ENCODE measurements at regions not wholly inside any gene's neighbourhood (a gene's known extent, or its start where the extent isn't known, plus 50 kb on each side); places are given as distances from the start of the nearest gene placed in this dataset.

- Histone ChIP-seq H3K27me3 (replicated peaks in 1 of 4; ENCODE audit: control extremely low read depth in 1 of 4, control insufficient read depth in 3 of 4, insufficient read depth in 4 of 4, low read length in 3 of 4) (no peaks in the 10 kb centered on the region), H3K9ac (ENCODE audit: low read length) (no peak overlapping the region), H3K9me3 (ENCODE audit: control extremely low read depth in 1 of 3, control insufficient read depth in 2 of 3, insufficient read depth in 1 of 3, low read length in 2 of 3) (peaks cover 3 to 5% (median 3%) of the 10 kb centered on the region in 3 donors), H3K4me3 (ENCODE audit: control extremely low read depth in 1 of 5, extremely low read depth in 1 of 5, insufficient read depth in 1 of 5, low read depth in 2 of 5, low read length in 4 of 5) (no peak overlapping the region), H3K79me2 (ENCODE audit: control insufficient read depth, insufficient read depth, low read length) (no peaks in the 10 kb centered on the region), H3K27ac (ENCODE audit: low read length in 2 of 2) (no peak overlapping the region), H4K20me1 (ENCODE audit: control insufficient read depth, insufficient read depth, low read length, poor library complexity, severe bottlenecking) (no peaks in the 10 kb centered on the region), H3K4me1 (ENCODE audit: control insufficient read depth in 2 of 2, insufficient read depth in 2 of 2, low read length in 2 of 2) (no peaks in the 10 kb centered on the region), H3K36me3 (replicated peaks in 1 of 2; ENCODE audit: control extremely low read depth in 1 of 2, control insufficient read depth in 1 of 2, extremely low read depth in 1 of 2, insufficient read depth in 2 of 2, low read length in 1 of 2) (no peaks in the 10 kb centered on the region), H3K4me2 (replicated peaks; ENCODE audit: low read depth, low read length, poor library complexity, severe bottlenecking) (no peak overlapping the region), H2AFZ (ENCODE audit: insufficient read depth, low read depth, low read length, poor library complexity, severe bottlenecking) (no peak overlapping the region)
- H3K27me3 Mint-ChIP-seq, result no peaks in the 10 kb centered on the region
- no peak overlapping the region for H3K4me3 Mint-ChIP-seq
- no peaks in the 10 kb centered on the region for H3K4me1 Mint-ChIP-seq
- CTCF ChIA-PET, result no interaction called here
- TF ChIP-seq CTCF (IDR thresholded peaks at IDR 0.05), result no peak
- H3K27ac Mint-ChIP-seq, result no peak overlapping the region
- POLR2A ChIA-PET, result no interaction called here
- H3K9me3 Mint-ChIP-seq (ENCODE audit: insufficient read depth), result peaks cover 2% of the 10 kb centered on the region
- ATAC-seq (ENCODE audit: low read depth), result no peak
- intact Hi-C loops (cut with micrococcal nuclease), result no loop called here
- DNase-seq, result no peak
These were observed 1057.8 kb upstream of the CDH2 start for GRCh38 chr18:29234751-29235150.

GRCh38 chr18:29226213-29226612 lies 1049.3 kb upstream of the CDH2 start:
- no peaks in the 10 kb centered on the region for H4K20me1 ChIP-seq (ENCODE audit: control insufficient read depth, insufficient read depth, low read length, poor library complexity, severe bottlenecking)
- Mint-ChIP-seq H3K4me1 (no peaks in the 10 kb centered on the region), H3K27me3 (no peaks in the 10 kb centered on the region), H3K4me3 (no peak overlapping the region), H3K27ac (no peak overlapping the region), H3K9me3 (ENCODE audit: insufficient read depth) (peaks cover 11% of the 10 kb centered on the region)
- no peaks in the 10 kb centered on the region for H3K4me1 ChIP-seq (ENCODE audit: control insufficient read depth in 2 of 2, insufficient read depth in 2 of 2, low read length in 2 of 2)
- H2AFZ ChIP-seq (ENCODE audit: insufficient read depth, low read depth, low read length, poor library complexity, severe bottlenecking), result no peak overlapping the region
- H3K9ac ChIP-seq (ENCODE audit: low read length), result no peak overlapping the region
- H3K79me2 ChIP-seq (ENCODE audit: control insufficient read depth, insufficient read depth, low read length), result no peaks in the 10 kb centered on the region
- intact Hi-C loops (cut with micrococcal nuclease), result no loop called here
- TF ChIP-seq EZH2 (IDR thresholded peaks at IDR 0.05; ENCODE audit: borderline replicate concordance, insufficient read depth, low read depth, low read length, poor library complexity, severe bottlenecking), result no peak
- TF ChIP-seq CTCF (IDR thresholded peaks at IDR 0.05), result no peak
- H3K4me3 ChIP-seq (ENCODE audit: control extremely low read depth in 1 of 5, extremely low read depth in 1 of 5, insufficient read depth in 1 of 5, low read depth in 2 of 5, low read length in 4 of 5), result no peak overlapping the region
- no peaks in the 10 kb centered on the region for H3K27me3 ChIP-seq (replicated peaks in 1 of 4; ENCODE audit: control extremely low read depth in 1 of 4, control insufficient read depth in 3 of 4, insufficient read depth in 4 of 4, low read length in 3 of 4)
- POLR2A ChIA-PET, result no interaction called here
- no peaks in the 10 kb centered on the region for H3K36me3 ChIP-seq (replicated peaks in 1 of 2; ENCODE audit: control extremely low read depth in 1 of 2, control insufficient read depth in 1 of 2, extremely low read depth in 1 of 2, insufficient read depth in 2 of 2, low read length in 1 of 2)
- H3K27ac ChIP-seq (ENCODE audit: low read length in 2 of 2), result no peak overlapping the region
- H3K9me3 ChIP-seq (ENCODE audit: control extremely low read depth in 1 of 3, control insufficient read depth in 2 of 3, insufficient read depth in 1 of 3, low read length in 2 of 3), result peaks cover 0 to 3% (median 3%) of the 10 kb centered on the region in 3 donors
- ATAC-seq (ENCODE audit: low read depth) (no peak), DNase-seq (no peak)
- H3K4me2 ChIP-seq (replicated peaks; ENCODE audit: low read depth, low read length, poor library complexity, severe bottlenecking), result no peak overlapping the region
- CTCF ChIA-PET, result no interaction called here
- WGBS (ENCODE audit: insufficient coverage), result no CpG with 5 or more reads among the region's 1 CpG

All from B cell (primary cell).